AML-193 (cell line): ENCODE measurements at regions not wholly inside any gene's neighbourhood (a gene's known extent, or its start where the extent isn't known, plus 50 kb on each side); places are given as distances from the start of the nearest gene placed in this dataset.

Source experiments
- DNase-seq, 2 experiments: peaks; one replicate each; lab custom pipeline; 2025; lab: John Stamatoyannopoulos, UW

DNA sequence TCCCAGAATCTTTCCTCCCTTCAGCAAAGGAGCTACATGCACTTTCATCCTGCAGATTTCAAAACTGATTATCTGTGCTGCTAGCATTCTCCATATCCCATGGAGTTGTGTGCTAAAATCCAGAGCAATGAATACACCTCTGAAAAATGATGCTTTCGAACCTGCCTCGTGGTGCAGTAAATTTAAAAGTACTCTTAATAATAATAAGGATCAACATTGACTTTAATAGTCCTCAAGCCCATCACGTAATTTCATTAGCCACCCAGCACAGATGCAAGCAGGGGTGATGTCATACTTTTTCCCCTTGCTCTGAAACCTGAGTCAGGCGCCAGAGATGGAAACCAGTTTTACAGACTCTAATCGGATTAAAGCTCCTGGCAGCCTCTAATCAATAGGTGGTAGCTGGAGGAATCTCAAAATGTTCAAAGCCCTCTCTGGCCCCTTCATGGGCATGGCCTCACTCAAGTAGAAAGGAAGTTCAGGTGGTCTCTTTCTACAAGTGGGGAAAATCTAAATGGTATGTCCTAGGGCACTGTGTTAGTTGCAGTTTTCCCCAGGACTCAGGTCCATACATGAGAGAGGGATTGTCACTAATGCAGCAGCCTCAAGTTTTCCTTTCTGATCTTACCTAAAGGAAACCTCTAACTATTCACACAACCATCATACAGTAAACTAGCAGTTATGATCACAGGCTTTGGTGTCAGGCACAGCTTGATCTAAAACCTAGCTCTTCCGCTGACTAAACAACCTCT, 221.6 kb upstream of the SLC30A5 start:
- DNase-seq = no peak

DNA sequence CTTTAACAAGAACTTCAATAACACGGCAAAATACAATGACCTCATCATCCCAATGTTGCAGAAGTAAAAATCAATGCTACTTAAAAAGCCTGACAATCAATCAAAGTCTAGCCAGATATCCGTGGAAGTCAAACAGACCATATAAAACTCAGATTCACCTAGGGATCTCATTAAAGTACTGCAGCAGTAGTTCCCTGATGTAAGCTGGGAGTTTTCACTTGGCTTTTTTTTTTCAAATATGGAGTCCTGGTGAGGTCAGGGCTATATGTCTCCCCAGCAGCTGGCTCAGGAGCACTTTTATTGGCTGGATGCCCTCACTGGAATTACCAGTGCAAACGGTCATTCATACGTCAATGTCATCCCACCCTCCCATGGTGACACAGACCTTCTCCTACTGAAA, 220.6 kb upstream of the SLC30A5 start:
- no peak for DNase-seq

DNA sequence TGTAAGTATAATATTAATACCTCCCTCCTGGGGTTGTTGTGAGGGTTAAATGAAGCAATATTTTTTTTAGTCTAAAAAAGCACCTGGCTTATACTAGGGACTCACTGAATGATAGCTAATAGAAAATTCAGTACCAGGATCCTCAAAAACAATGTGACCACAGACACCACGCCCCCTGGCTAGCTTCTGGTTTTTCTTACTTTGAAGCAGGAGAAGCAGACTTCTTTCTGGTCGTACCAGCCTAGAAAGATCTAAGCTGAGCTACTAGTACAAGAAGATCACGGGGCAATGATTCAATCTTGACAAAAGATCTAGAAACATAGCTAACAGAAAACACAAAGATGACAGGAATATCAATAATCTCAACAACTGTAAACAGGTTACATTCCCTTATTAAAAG, 218.5 kb upstream of the SLC30A5 start:
- no peak for DNase-seq

DNA sequence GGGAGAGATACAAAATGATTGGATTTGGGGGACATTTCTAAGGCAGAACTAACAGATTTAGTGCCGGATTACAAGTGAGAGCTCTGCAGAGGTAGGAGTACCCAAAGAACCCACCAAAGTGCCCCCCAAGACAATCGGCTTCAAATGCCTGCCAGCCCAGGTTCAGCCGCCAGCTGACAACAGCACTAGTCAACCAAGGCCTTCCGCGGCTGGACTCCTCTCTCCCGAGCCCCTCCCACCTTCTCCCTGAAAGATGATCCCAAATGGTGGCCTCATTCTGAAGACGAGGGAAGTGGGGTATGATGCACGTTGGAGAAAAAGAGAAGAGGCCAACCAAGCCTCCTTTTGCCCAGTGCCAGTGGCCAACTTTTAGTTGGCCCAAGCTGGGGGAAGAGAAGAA, 210.4 kb upstream of the SLC30A5 start:
- DNase-seq = no peak

DNA sequence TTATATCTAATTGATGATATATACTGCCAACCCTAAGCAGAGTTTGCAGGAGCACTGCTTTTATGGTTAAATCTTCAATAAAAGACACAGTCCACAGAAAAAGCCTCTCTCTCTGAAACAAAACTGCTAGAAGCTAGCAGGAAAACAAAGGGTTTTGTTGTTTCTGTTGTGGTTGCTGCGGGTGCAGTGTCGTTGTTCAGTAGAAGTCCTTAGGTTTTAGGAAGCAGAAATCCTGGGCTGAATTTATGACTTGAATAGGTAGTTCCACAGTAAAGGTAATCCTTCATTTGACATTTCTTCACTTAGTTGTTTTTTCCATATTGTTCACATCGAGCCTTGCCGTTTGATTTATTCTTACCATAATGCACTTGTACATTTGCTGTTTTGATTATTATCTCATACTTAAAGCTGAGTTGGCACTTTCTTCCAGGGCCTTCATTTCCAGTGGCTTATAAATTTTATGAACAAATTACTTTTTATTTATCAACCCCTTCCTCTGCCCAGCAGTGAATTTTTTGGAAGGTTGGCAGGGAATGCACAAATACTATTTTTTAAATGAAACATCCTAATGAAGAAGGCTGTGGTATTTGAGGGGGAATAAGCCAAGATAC, 209.6 kb upstream of the SLC30A5 start:
- DNase-seq = no peak

DNA sequence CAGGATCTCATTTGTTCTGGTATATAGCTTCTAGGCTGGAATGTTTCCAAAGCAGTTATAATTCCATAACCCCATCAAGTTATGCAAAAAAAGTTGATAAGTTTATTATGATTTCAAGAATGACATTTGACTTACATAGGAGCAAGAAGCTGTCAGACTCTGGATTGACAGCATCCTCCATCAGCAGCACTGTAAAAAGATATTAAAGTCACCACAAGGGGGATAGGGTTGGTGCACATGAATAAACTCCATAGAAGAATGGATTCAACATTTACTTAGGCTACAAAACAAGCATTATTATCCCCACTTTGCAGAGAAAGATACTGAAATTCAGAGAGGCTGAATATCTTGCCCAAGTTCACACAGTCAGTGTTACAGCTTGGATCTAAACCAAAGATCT, 208.9 kb upstream of the SLC30A5 start:
- DNase-seq = no peak

DNA sequence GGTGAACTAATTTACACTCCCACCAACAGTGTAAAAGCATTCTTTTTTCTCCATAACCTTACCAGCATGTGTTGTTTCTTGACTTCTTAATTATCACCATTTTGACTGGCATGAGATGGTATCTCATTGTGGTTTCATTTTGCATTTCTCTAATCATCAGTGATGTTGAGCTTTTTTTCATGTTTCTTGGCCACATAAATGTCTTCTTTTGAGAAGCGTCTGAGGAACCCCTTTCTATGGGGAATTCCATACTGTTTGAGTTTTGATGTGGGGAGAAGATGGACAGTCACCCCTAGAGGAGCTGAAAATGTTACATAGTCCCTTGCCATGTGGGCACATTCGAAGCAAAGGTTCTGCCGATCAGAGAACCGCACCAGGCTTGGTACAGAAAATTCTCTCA, 207.0 kb upstream of the SLC30A5 start:
- no peak for DNase-seq

DNA sequence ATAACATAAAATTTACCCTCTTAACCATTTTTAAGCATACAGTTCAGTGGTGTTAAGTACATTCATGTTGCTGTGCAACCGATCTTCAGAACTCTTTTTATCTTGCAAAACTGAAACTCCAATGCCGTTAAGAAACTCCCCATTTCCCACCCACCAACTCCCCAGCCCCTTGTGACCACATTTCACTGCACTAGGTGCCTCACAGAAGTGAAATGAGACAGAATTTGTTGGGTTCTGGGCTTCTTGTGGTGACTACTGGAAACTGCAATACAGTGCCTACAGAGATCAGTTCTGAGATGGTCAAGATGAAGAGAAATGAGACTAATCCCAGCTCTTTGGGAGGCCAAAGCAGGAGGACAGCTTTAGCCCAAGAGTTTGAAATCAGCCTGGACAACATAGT, 202.1 kb upstream of the SLC30A5 start:
- DNase-seq = no peak

DNA sequence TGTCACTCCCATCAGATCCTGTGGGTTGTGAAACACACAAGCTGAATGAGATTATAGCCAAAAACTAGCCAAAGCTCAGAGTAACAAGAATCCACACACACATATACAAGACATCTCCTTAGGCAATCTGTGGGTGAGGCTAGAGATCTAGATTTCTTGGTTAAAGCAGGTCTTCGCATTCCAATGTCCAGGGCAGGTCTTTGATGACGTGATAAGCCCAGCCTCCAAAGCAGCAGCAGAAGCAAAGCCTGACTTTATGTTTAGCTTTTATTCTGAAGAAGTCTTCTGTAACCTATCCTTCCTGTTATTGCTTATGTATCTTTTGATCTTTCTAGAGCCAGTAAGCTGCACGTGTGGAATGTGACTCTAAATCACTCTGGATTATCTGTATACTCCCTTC, 199.1 kb upstream of the SLC30A5 start:
- no peak for DNase-seq

DNA sequence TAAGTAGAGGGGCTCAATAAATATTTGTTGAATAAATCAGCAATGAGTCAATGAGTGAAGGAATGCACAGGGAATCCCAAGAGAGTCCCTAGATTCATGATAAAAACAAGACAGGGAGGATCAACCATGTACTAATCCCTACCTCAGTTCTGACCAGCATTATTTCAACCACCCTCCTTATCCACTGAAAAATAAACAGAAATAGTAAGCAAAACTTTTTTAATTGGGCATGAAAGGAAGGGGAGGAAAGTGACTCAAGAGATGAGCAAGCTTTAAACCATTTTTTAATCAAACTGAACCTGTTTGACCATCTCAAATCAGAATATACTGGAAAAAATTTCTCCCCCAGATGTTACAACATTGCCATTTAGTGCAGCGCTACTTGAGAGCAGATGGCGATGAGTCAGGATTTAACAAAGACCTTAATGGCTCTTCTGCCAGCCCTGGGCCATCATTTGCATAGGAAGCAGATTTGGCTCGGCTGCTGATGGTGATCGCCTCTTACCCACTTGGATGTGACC, 194.8 kb upstream of the SLC30A5 start:
- DNase-seq = no peak

DNA sequence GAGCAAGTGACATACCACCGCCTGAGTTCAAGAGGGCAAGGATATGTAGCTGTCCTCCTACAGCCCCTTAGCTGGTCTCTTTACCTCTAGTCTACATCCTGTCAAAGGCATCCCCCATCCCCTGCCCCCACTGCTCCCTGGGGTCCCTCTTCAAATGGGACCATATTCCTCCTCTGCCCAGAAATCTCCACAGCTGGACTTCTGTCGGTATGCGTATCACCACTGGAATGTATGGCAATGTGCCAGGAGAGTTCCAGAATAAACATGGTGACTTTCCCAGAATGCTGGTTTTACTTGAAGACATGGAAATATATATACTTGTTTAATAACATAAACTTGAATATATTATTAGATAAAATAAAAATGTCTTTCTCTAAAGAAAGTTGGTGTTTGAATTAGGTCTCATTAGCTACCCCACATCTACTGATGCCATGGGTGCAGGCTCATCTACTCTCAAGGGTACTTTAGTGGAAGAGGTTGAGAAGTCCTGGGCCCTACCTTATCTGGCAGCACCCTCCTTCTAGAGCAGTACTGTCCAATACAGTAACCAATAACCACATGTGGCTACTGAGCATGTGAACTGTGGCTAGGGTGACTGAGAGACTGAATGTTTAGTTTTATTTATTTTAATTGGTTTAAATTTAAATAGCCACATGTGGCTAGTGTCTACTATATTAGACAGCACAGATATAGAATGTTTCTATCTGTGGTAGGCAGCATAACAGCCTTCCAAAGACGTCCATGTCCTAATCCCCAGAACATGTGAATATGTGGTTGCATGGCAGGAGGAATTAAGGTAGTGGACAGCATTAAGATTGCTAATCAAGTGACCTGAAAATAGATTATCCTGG, 181.7 kb upstream of the SLC30A5 start:
- no peak for DNase-seq

DNA sequence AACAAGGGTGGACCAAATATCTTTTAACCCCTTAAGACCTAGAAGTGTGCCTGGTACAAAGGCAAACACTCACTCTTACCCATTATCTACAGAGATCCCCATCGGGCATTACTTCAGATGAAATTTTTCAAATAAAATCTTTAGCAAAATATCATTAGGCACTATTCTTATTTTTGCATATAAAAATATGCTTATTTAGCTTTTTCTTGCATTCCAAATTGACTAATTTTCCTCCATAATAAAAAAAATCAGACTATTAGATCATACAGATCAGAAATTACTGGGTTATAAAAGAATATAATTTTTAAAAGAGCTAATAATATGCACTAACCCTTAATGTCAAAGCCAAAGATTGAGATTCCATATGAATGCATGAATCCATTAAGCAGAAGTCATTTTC, 178.7 kb upstream of the SLC30A5 start:
- no peak for DNase-seq

DNA sequence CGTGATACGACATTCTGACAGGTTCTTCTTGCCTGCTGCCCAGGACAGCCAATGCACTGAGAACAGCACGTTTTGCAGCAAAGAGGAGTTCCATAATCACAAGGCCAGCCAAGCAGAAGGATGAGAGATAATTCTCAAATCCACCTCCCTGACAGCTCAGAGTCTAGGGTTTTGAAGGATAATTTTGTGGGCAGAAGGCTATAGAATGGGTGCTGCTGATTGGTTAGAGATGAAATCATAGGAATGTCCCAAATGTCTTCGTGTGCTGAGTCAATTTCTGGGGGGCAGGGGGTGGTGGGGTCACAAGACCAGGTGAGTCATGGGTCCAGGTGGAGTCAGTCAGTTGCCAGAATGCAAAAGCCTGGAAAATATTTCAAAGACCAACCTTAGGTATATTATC, 175.5 kb upstream of the SLC30A5 start:
- no peak for DNase-seq

DNA sequence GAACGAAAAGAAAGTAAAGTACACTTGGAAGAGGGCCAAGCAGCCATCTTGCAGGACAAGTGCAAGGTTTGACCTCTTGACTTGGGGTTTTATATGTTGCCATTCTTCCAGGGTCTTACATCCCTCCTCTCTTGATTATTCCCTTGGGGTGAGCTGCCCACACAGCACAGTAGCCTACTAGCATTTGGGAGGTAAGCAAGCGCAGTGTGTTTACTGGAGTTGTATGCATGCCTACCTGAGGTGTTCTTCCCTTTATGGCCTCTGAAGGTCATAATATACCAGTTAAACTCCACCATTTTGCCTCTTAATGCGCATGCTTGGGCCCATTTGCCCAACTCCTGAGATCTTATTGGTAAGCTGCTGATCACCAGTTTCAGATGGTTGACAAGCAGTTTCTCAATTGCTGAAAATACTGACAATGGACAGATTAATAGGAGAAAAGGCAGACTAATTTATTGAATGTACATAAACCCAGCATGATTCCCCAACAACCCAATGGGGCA, 173.8 kb upstream of the SLC30A5 start:
- DNase-seq = no peak

DNA sequence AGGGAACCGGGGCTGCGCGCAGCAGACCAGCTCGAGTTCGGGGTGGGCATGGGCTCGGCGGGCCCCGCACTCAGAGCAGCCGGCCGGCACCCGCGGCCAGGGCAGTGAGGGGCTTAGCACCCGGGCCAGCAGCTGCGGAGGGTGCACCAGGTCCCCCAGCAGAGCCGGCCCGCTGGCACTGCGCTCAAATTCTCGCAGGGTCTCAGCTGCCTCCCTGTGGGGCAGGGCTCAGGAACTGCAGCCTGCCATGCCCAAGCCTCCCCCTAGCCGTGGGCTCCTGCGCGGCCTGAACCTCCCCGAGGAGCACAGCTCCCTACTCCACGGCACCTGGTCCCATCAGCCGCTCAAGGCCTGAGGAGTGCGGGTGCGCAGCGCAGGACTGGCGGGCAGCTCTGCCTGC, 172.9 kb upstream of the SLC30A5 start:
- no peak for DNase-seq

DNA sequence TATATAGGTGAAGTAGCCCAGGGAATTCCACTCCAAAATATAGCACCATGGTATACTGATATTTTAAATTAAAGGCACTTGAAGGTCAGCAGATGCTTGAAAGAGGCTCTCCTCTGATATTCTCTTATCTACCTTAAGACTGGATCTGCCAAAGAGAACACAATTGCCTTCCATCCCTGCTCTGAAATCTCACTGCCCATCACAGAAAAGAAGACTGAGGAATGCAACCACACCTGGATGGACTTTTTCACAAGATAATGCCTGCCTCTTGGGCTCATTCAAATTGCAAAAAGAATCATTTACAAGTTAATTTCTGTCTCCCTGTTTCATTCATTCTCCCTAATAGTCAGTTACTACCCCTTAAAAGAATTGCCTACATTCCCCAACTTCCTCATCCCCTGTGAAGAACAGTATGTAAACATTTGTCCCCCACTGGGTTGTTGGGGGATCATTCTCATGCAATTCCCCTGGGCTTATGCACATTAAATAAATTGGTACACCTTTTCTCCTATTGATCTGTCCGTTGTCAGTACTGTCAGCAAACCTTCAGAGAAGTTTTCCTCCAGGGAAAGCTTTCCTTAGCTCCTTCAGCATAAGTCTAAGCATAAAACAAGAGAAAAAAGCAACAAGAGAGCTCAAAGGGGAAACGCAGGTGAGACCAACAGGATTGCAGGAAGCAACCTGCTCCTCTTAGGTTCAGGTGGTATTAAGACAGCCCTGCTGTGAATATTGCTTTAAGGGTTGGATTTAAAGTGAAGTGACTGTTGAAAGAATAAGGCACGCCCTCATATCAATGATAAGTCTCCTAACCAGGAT, 171.4 kb upstream of the SLC30A5 start:
- DNase-seq = no peak

DNA sequence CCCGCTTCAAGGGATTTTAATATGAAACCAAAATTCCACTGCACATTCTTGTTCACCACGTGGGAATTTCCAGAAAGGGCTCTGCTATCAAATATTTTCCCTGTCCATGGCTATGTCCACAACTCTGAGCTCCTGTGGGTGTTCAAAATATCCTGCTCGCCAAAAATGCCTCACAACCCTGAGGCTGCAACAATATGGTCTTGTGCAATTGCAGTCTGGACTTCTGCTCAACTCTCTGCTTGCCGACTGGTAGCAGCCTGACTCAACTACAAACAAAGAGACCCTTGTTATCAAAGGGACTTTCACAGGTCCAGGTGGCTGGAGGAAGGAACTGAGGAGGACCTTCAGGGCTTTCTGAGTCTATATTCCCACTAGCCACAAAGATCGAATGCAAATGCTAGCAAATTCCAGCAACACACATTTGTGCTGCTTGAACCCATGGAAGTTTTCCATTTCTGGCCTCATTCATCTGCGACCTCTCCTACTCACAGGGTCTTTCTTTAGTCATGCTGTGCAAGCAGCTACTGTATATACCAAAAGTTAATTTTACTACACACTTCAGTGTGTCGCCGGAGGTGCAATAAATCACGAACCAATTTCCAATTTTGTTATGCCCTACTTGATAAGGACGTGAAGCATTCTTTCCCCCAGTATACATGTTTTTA, 169.2 kb upstream of the SLC30A5 start:
- no peak for DNase-seq

DNA sequence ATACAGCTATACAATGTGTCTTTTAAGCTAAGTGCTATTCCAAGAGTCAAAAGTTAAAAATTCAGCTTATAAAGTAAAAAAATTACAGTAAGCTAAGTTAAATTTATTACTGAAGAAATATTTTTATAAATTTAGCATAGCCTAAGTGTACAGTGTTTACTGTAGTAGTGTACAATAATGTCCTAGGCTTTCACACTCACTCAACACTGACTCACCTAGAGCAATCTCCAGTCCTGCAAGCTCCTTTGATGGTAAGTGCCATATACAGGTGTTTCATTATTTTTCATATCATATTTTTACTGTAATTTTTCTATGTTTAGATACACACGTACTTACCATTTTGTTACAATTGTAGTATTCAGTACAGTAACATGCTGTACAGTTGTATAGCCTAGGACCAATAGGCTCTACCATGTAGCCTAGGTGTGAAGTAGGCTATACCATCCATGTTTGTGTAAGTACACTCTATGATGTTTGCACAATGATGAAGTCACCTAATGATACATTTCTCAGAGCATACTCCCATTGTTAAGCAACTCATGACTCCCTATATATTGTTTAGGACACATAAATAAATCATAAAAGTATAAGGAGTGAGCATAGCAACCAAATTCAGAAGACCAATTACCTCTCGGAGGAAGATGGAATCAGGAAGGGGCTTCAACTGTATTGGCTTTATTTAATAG, 165.1 kb upstream of the SLC30A5 start:
- DNase-seq = no peak

DNA sequence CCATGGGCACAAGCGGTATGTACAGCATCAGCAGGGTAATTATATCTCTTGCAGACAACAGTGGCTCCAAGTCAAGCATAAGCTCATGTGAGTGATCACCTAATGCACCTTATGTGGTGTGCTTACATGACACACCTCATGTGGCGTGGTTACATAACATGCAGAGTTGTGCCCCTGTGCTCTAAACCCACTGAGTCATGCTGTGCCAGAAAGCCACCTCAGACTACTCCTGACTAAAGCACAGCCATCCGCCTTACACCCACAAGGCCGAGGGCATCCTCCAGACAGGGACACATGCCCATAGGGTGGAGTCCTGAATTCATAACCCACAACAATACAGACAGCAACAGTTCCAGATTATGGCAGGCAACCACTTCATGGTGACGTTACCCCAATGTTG, 163.7 kb upstream of the SLC30A5 start:
- DNase-seq = no peak

DNA sequence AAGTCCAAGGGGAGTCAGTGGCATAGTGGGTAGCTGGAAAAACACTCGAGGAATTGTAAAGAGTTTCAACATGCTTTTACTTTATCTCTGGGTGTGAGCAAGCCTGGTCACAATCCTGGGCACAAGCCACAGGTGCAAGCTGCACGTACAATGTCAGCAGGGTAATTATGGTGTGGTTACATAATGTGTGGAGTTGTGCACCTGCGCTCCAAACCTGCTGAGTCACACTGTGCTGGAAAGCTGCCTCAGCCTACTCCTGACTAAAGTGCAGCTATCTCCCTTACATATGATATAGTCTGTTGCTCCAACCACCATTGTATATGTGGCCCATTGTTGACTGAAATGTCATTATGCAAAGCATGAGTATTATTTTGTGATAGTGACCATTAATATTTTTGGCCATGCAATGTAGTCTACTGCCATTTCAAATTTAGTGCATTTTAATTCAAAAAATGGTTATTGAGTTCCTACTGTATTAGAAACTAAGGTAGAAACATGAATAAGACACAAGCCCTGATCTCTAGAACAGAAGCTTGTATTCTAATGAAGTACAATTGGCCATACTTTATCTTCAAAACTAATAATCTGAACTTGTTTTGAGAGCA, 160.9 kb upstream of the SLC30A5 start:
- no peak for DNase-seq
